Esophagus squamous epithelium (tissue), 5 donors: ENCODE measurements at regions not wholly inside any gene's neighbourhood (a gene's known extent, or its start where the extent isn't known, plus 50 kb on each side); places are given as distances from the start of the nearest gene placed in this dataset.

Experiments
- DNase-seq: peaks from one replicate; lab custom pipeline; 2025; lab: John Stamatoyannopoulos, UW
- H3K27ac ChIP-seq, 4 donors: fragments of 200-600 bp; sonication (generic); one replicate each; pipeline ENCODE4 v1.5.1; 2016 to 2019; ENCODE audit warnings: mild to moderate bottlenecking in 1 of 4
- H3K27me3 ChIP-seq, 4 donors: fragments of 200-600 bp; sonication (generic); 1 replicate in 3 of 4; 2 replicates in 1 of 4; pipeline versions ENCODE4 v1.5.1 to v1.6.0; 2017 to 2021; ENCODE audit warnings: antibody characterized with exemption in 1 of 4
- H3K36me3 ChIP-seq, 3 donors: fragments of 200-600 bp; sonication (generic); one replicate each; pipeline ENCODE4 v1.5.1; 2016 to 2019
- H3K4me1 ChIP-seq, 3 donors: fragments of 200-600 bp; sonication (generic); one replicate each; pipeline ENCODE4 v1.5.1; 2017 to 2019
- H3K4me3 ChIP-seq, 4 donors: fragments of 200-600 bp; sonication (generic); 1 replicate in 3 of 4; 2 replicates in 1 of 4; pipeline ENCODE4 v1.5.1; 2016 to 2019; ENCODE audit warnings: mild to moderate bottlenecking in 2 of 4, moderate library complexity in 1 of 4
- H3K9me3 ChIP-seq, 3 donors: fragments of 200-600 bp; sonication (generic); one replicate each; pipeline ENCODE4 v1.5.1; 2016 to 2019
- CTCF ChIP-seq, 6 experiments: fragments of 450-650 bp in 4 of 6; fragments of 200-600 bp in 2 of 6; sonication (generic) in 2 of 6; IDR thresholded peaks; one replicate each; pipeline ENCODE4 v1.5.1; 2016 to 2019; ENCODE audit warnings: antibody characterized with exemption in 6 of 6, mild to moderate bottlenecking in 4 of 6, moderate library complexity in 4 of 6
- POLR2A ChIP-seq, 4 donors: fragments of 450-650 bp; IDR thresholded peaks; one replicate each; pipeline ENCODE4 v1.6.1; 2017; ENCODE audit warnings: antibody characterized with exemption in 4 of 4, mild to moderate bottlenecking in 4 of 4, moderate library complexity in 3 of 4
- WGBS, 2 donors: methylation state at CpG; one replicate each; pipeline ENCODE4 v1.1.5; 2018; 5-methylcytosine and 5-hydroxymethylcytosine counted together
- intact Hi-C: fragments of 100-400 bp; cut with DNase I; formaldehyde crosslinking; loops from one replicate; pipeline ENCODE4 v1.15.0; 2022
- donor health status: DM: yes; HTN: yes; CAD: no.

GRCh38 chr18:9042766-9043481, 59.6 kb upstream of the NDUFV2 start:
- WGBS, 2 donors: 87 to 89% methylated on average over 6 of the region's 6 CpGs
- H3K27me3 ChIP-seq: no peaks in the 10 kb centered on the region
- no peak overlapping the region for H3K27ac ChIP-seq
- H3K36me3 ChIP-seq: no peaks in the 10 kb centered on the region
- no peak for DNase-seq
- peaks cover 7 to 20% (median 8%) of the 10 kb centered on the region in 3 donors for H3K4me1 ChIP-seq
- TF ChIP-seq POLR2A (IDR thresholded peaks at IDR 0.05) (no peak), CTCF (IDR thresholded peaks at IDR 0.05) (no peak)
- no peak overlapping the region for H3K4me3 ChIP-seq
- intact Hi-C loops: no loop called here
- H3K9me3 ChIP-seq: no peaks in the 10 kb centered on the region

- Histone ChIP-seq H3K4me3 (no peak overlapping the region), H3K36me3 (no peaks in the 10 kb centered on the region), H3K4me1 (peaks cover 2 to 14% (median 5%) of the 10 kb centered on the region in 3 donors), H3K9me3 (no peaks in the 10 kb centered on the region), H3K27me3 (no peaks in the 10 kb centered on the region), H3K27ac (no peak overlapping the region)
- intact Hi-C loops: no loop called here
- TF ChIP-seq CTCF (IDR thresholded peaks at IDR 0.05) (no peak), POLR2A (IDR thresholded peaks at IDR 0.05) (no peak)
- 94 to 100% methylated on average over 1 of the region's 1 CpG for WGBS, 2 donors
- no peak for DNase-seq
Observed at GRCh38 chr18:9043581-9043980, 58.9 kb upstream of the NDUFV2 start.

DNA sequence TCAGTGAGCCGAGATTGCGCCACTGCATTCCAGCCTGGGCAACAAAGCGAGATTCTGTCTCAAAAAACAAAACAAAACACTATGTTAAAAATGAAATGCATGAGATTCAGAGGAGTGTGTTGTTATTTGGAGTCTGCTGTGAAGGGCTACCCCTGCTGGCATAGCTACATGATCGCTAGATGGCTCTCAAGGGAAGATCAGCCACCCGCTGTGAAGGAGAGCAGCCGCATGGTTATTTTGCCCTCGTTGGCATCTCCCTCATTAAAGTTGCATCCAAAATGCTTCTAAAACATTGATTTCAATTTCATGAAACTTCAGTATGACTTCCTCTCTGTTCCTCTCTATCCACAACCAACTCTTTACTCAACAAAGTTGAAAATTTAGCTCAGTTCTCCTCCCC, 54.8 kb upstream of the NDUFV2 start:
- Histone ChIP-seq H3K27ac (no peak overlapping the region), H3K4me3 (no peak overlapping the region), H3K36me3 (no peaks in the 10 kb centered on the region), H3K4me1 (no peaks in the 10 kb centered on the region), H3K9me3 (peaks cover 0 to 17% (median 0%) of the 10 kb centered on the region in 3 donors), H3K27me3 (no peaks in the 10 kb centered on the region)
- intact Hi-C loops: no loop called here
- no peak for DNase-seq
- WGBS, 2 donors: 72 to 95% methylated on average over 5 to 7 of the region's 7 CpGs
- TF ChIP-seq CTCF (IDR thresholded peaks at IDR 0.05): no peak
- TF ChIP-seq POLR2A (IDR thresholded peaks at IDR 0.05): no peak

DNA sequence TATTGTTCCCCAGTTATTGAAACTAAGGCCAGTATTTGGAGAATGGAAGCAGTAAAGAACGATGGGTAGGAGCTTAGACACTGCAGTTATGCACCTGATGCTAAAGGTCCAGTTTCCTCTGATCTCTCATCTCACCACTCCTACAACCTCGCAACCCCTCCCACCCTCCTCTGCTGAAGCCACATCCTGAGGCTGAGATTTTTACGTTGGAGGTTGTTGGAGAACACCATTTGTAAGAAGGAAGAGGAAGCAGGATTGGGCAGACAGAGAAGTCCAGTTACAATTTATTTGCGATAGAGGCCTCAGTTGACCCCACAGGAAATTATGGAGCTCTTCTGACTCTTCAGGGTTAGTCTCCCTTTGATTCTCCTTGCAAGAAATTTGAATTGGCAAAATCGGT, 54.3 kb upstream of the NDUFV2 start:
- Histone ChIP-seq H3K27me3 (no peaks in the 10 kb centered on the region), H3K9me3 (peaks cover 0 to 22% (median 3%) of the 10 kb centered on the region in 3 donors), H3K4me3 (no peak overlapping the region), H3K27ac (no peak overlapping the region), H3K36me3 (no peaks in the 10 kb centered on the region), H3K4me1 (no peaks in the 10 kb centered on the region)
- TF ChIP-seq CTCF (IDR thresholded peaks at IDR 0.05) (no peak), POLR2A (IDR thresholded peaks at IDR 0.05) (no peak)
- no peak for DNase-seq
- intact Hi-C loops: no loop called here
- WGBS, 2 donors: 73 to 79% methylated on average over 5 of the region's 5 CpGs

DNA sequence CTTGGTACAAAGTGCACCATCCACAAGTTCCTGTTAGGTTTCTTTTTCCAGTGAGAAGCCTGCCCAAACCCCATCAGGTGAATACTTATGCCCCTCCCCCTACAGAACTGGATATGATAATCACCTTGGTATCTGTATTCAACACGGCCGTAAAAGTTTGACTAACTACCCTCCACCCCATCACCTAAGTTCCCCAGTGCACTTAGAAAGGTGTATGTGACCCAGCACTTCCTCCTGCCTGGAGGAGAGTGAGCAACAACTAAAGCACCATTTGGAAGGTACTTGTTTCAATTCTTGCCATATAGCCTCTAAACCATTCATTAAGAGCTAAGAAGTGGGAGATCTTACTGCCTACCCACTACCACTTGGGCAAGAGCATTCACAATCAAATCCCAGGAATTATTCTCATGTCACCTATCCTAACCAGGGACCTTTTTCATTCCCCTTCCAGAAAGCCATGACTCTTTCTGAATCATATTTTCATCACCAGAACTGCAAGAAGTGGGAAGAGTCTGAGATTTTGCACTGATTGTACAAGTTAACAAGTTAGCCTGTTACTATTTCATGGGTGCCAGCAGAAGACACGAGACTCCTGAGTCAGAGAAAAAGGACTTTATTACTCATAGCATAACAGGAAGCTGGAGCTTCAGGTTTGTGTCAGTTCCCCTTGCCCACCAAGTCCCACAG, 53.5 kb upstream of the NDUFV2 start:
- no peak overlapping the region for H3K4me3 ChIP-seq
- H3K9me3 ChIP-seq: peaks cover 0 to 27% (median 6%) of the 10 kb centered on the region in 3 donors
- H3K4me1 ChIP-seq: no peaks in the 10 kb centered on the region
- intact Hi-C loops: no loop called here
- no peaks in the 10 kb centered on the region for H3K36me3 ChIP-seq
- 43 to 50% methylated on average over 3 of the region's 3 CpGs for WGBS, 2 donors
- no peak for DNase-seq
- no peak for TF ChIP-seq CTCF (IDR thresholded peaks at IDR 0.05)
- no peak for TF ChIP-seq POLR2A (IDR thresholded peaks at IDR 0.05)
- H3K27me3 ChIP-seq: no peaks in the 10 kb centered on the region
- H3K27ac ChIP-seq: peak overlapping the region in 1 of 4 donors; percentile 11
